Activated naive CD4-positive, alpha-beta T cell treated with anti-CD3 and anti-CD28 coated beads, Interleukin-2, amount 50 U/mL, for 72 hours (primary cell): ENCODE measurements at regions not wholly inside any gene's neighbourhood (a gene's known extent, or its start where the extent isn't known, plus 50 kb on each side); places are given as distances from the start of the nearest gene placed in this dataset.

Source experiments
- ATAC-seq, 2 donors: fragments of 150-1000 bp; cut with Tn5 transposase; 2 replicates each; pipeline ENCODE4 v1.10.0; 2021; ENCODE audit warnings: mild to moderate bottlenecking in 2 of 2, moderate library complexity in 2 of 2
- DNase-seq, 2 donors: peaks; one replicate each; pipeline ENCODE4 v3.0.0; 2021 to 2022; ENCODE audit warnings: low spot score in 2 of 2
- H3K27ac Mint-ChIP-seq, 2 donors: one replicate each; pipeline ENCODE4 v1.8.0; 2022; ENCODE audit warnings: mild to moderate bottlenecking in 2 of 2, mixed read lengths in 2 of 2
- H3K36me3 Mint-ChIP-seq, 2 donors: one replicate each; pipeline ENCODE4 v1.8.0; 2022; ENCODE audit warnings: mixed read lengths in 2 of 2
- H3K9me3 Mint-ChIP-seq, 2 donors: one replicate each; pipeline ENCODE4 v1.8.0; 2022; ENCODE audit warnings: mixed read lengths in 2 of 2

- Mint-ChIP-seq H3K9me3 (peaks cover 17 to 20% of the 10 kb centered on the region in 2 donors), H3K36me3 (peaks cover 1 to 12% of the 10 kb centered on the region in 2 donors), H3K27ac (no peak overlapping the region)
- ATAC-seq (no peak), DNase-seq (no peak)
Observed at GRCh38 chr16:7017006-7017662, 315.5 kb upstream of the RBFOX1 start.

GRCh38 chr16:7014756-7015155, 317.9 kb upstream of the RBFOX1 start:
- ATAC-seq (no peak), DNase-seq (no peak)
- peaks cover 26 to 28% of the 10 kb centered on the region in 2 donors for H3K9me3 Mint-ChIP-seq
- H3K27ac Mint-ChIP-seq = no peak overlapping the region
- H3K36me3 Mint-ChIP-seq = peaks cover 12 to 23% of the 10 kb centered on the region in 2 donors

GRCh38 chr16:7013990-7014389, 318.7 kb upstream of the RBFOX1 start:
- H3K9me3 Mint-ChIP-seq = peaks cover 27% of the 10 kb centered on the region in 2 donors
- ATAC-seq (no peak), DNase-seq (no peak)

GRCh38 chr16:7004266-7004665, 328.4 kb upstream of the RBFOX1 start:
- peaks cover 24 to 31% of the 10 kb centered on the region in 2 donors for H3K9me3 Mint-ChIP-seq
- H3K36me3 Mint-ChIP-seq = peaks cover 4 to 27% of the 10 kb centered on the region in 2 donors
- ATAC-seq (no peak), DNase-seq (no peak)
- no peak overlapping the region for H3K27ac Mint-ChIP-seq

More at GRCh38 chr16:7013990-7014389, 318.7 kb upstream of the RBFOX1 start:
- H3K36me3 Mint-ChIP-seq = peaks cover 17 to 28% of the 10 kb centered on the region in 2 donors
- H3K27ac Mint-ChIP-seq = no peak overlapping the region

GRCh38 chr16:6993544-6993943, 339.1 kb upstream of the RBFOX1 start:
- DNase-seq (no peak), ATAC-seq (no peak)
- Mint-ChIP-seq H3K27ac (no peak overlapping the region), H3K36me3 (no peaks in the 10 kb centered on the region), H3K9me3 (peaks cover 19 to 26% of the 10 kb centered on the region in 2 donors)

GRCh38 chr16:6988846-6989245, 343.8 kb upstream of the RBFOX1 start:
- ATAC-seq (no peak), DNase-seq (no peak)
- Mint-ChIP-seq H3K27ac (no peak overlapping the region), H3K9me3 (peaks cover 13 to 14% of the 10 kb centered on the region in 2 donors), H3K36me3 (no peaks in the 10 kb centered on the region)

- Mint-ChIP-seq H3K9me3 (peaks cover 4 to 12% of the 10 kb centered on the region in 2 donors), H3K27ac (no peak overlapping the region), H3K36me3 (no peaks in the 10 kb centered on the region)
- DNase-seq (no peak), ATAC-seq (no peak)
Observed at GRCh38 chr16:6977916-6978315, 354.7 kb upstream of the RBFOX1 start.

GRCh38 chr16:6977291-6977690, 355.4 kb upstream of the RBFOX1 start:
- DNase-seq (no peak), ATAC-seq (no peak)
- no peaks in the 10 kb centered on the region for H3K36me3 Mint-ChIP-seq
- no peak overlapping the region for H3K27ac Mint-ChIP-seq
- peaks cover 7 to 14% of the 10 kb centered on the region in 2 donors for H3K9me3 Mint-ChIP-seq

GRCh38 chr16:6976716-6977115, 355.9 kb upstream of the RBFOX1 start:
- no peaks in the 10 kb centered on the region for H3K36me3 Mint-ChIP-seq
- H3K27ac Mint-ChIP-seq = no peak overlapping the region
- H3K9me3 Mint-ChIP-seq = peaks cover 9 to 18% of the 10 kb centered on the region in 2 donors
- no peak for ATAC-seq
- DNase-seq = no peak

GRCh38 chr16:6970171-6970857, 362.3 kb upstream of the RBFOX1 start:
- Mint-ChIP-seq H3K9me3 (peaks cover 14 to 30% of the 10 kb centered on the region in 2 donors), H3K36me3 (no peaks in the 10 kb centered on the region), H3K27ac (no peak overlapping the region)
- no peak for ATAC-seq
- no peak for DNase-seq

- H3K27ac Mint-ChIP-seq = no peak overlapping the region
- no peak for DNase-seq
- no peaks in the 10 kb centered on the region for H3K36me3 Mint-ChIP-seq
- ATAC-seq = no peak
- H3K9me3 Mint-ChIP-seq = peaks cover 14 to 30% of the 10 kb centered on the region in 2 donors
Observed at GRCh38 chr16:6969594-6969993, 363.1 kb upstream of the RBFOX1 start.

GRCh38 chr16:6967796-6968320, 364.8 kb upstream of the RBFOX1 start:
- H3K36me3 Mint-ChIP-seq = no peaks in the 10 kb centered on the region
- H3K27ac Mint-ChIP-seq = no peak overlapping the region
- no peak for ATAC-seq
- H3K9me3 Mint-ChIP-seq = peaks cover 14 to 26% of the 10 kb centered on the region in 2 donors
- no peak for DNase-seq

- H3K9me3 Mint-ChIP-seq = peaks cover 9 to 26% of the 10 kb centered on the region in 2 donors
- H3K27ac Mint-ChIP-seq = no peak overlapping the region
- ATAC-seq (no peak), DNase-seq (no peak)
- no peaks in the 10 kb centered on the region for H3K36me3 Mint-ChIP-seq
Observed at GRCh38 chr16:6966925-6967324, 365.7 kb upstream of the RBFOX1 start.

- Mint-ChIP-seq H3K9me3 (peaks cover 4 to 15% of the 10 kb centered on the region in 2 donors), H3K36me3 (no peaks in the 10 kb centered on the region), H3K27ac (no peak overlapping the region)
- ATAC-seq (no peak), DNase-seq (no peak)
Observed at GRCh38 chr16:6964679-6965078, 368.0 kb upstream of the RBFOX1 start.

GRCh38 chr16:6961704-6962103, 370.9 kb upstream of the RBFOX1 start:
- H3K36me3 Mint-ChIP-seq = no peaks in the 10 kb centered on the region
- ATAC-seq = no peak
- no peak overlapping the region for H3K27ac Mint-ChIP-seq
- DNase-seq = no peak
- peaks cover 4 to 14% of the 10 kb centered on the region in 2 donors for H3K9me3 Mint-ChIP-seq

GRCh38 chr16:6958184-6958583, 374.5 kb upstream of the RBFOX1 start:
- peaks cover 9 to 18% of the 10 kb centered on the region in 2 donors for H3K9me3 Mint-ChIP-seq
- H3K36me3 Mint-ChIP-seq = peaks cover 0 to 4% of the 10 kb centered on the region in 2 donors
- no peak for DNase-seq
- no peak for ATAC-seq
- H3K27ac Mint-ChIP-seq = no peak overlapping the region

GRCh38 chr16:6957681-6958080, 375.0 kb upstream of the RBFOX1 start:
- DNase-seq (no peak), ATAC-seq (no peak)
- Mint-ChIP-seq H3K36me3 (peaks cover 0 to 4% of the 10 kb centered on the region in 2 donors), H3K9me3 (peaks cover 9 to 17% of the 10 kb centered on the region in 2 donors), H3K27ac (no peak overlapping the region)
